ENCODE measurements at regions not wholly inside any gene's neighbourhood (a gene's known extent, or its start where the extent isn't known, plus 50 kb on each side); places are given as distances from the start of the nearest gene placed in this dataset.

DNA sequence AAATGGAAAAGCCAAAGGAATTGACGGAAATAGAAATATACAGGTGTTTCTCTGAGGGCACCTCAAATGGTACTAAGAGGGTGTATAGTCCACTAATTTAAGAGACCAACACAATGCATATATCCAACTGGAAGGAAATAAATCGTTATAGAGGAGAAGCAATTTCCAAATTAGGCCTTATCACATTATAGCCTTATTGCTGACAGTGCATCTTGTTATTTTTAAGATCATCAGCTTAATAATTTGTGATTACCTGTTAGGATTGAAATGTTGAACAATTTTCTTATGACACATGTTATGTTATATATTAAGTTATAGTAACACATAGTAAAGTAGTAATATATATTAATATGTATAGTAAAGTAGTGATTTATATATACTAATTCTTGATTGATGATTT is 915.7 kb upstream of the PCDH9 start:
- Histone ChIP-seq H3K9me3 (ENCODE audit: low read length) (no peaks in the 10 kb centered on the region), H3K36me3 (ENCODE audit: insufficient read depth, low read length) (no peaks in the 10 kb centered on the region), H2AFZ (ENCODE audit: low read depth, low read length) (no peak overlapping the region), H3K27me3 (ENCODE audit: insufficient read depth, low read length) (no peaks in the 10 kb centered on the region), H3K4me1 (ENCODE audit: insufficient read depth, low read length) (no peaks in the 10 kb centered on the region), H3K4me3 (ENCODE audit: low read length) (no peak overlapping the region)

DNA sequence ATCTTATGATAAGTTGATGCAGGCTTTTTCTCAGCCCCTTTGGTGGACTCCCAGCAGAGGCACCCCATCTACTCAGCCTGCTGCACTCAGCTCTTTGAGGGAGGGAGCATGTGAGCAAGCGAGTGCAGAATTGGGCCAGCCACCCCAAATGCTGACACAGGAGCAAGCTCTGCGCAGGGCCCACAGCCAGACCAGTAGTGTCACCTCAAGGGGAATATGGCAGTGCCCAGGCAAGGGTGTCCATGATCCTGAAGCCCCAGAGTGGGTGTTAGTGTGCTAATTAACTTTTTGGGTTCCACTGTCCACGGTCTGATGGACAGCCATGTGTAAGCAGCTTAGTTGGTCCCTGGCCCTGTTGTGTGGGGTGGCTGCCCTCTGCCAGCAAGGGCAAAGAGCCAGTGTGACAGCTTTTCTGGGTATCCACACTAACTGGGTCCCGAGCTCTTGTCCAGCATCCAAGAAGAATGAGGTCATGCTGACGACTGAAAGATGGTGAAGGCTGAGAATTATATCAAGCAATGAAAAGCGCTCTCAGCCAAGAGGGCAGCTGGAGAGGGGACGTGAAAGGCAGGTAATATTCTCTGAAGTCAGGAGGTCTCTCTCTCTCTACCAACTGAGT is 898.3 kb upstream of the PCDH9 start:
- Histone ChIP-seq H3K4me3 (ENCODE audit: low read length) (no peak overlapping the region), H3K4me1 (ENCODE audit: insufficient read depth, low read length) (no peaks in the 10 kb centered on the region), H3K9me3 (ENCODE audit: low read length) (no peaks in the 10 kb centered on the region), H3K36me3 (ENCODE audit: insufficient read depth, low read length) (no peaks in the 10 kb centered on the region), H2AFZ (ENCODE audit: low read depth, low read length) (no peak overlapping the region), H3K27me3 (ENCODE audit: insufficient read depth, low read length) (no peaks in the 10 kb centered on the region)

DNA sequence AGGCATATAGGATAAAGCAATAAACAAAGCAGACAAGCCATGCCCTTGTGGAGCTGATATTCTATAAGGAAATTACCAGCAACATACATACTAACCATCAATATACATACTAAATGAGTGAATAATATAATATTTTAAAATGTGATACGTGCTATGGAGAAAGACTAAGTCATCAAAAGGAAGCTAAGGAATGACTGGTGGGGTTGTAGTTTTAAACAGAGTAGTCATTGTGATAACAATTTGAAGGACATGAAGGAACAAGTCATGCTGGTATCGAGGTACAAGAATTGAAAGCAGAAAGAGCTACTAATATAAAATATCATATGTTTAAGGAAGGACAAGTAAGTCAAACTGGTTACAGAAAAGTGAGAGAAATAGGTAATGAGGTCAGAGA is 894.9 kb upstream of the PCDH9 start:
- Histone ChIP-seq H3K4me1 (ENCODE audit: insufficient read depth, low read length) (no peaks in the 10 kb centered on the region), H3K36me3 (ENCODE audit: insufficient read depth, low read length) (no peaks in the 10 kb centered on the region), H3K27me3 (ENCODE audit: insufficient read depth, low read length) (no peaks in the 10 kb centered on the region), H2AFZ (ENCODE audit: low read depth, low read length) (no peak overlapping the region), H3K9me3 (ENCODE audit: low read length) (no peaks in the 10 kb centered on the region), H3K4me3 (ENCODE audit: low read length) (no peak overlapping the region)

DNA sequence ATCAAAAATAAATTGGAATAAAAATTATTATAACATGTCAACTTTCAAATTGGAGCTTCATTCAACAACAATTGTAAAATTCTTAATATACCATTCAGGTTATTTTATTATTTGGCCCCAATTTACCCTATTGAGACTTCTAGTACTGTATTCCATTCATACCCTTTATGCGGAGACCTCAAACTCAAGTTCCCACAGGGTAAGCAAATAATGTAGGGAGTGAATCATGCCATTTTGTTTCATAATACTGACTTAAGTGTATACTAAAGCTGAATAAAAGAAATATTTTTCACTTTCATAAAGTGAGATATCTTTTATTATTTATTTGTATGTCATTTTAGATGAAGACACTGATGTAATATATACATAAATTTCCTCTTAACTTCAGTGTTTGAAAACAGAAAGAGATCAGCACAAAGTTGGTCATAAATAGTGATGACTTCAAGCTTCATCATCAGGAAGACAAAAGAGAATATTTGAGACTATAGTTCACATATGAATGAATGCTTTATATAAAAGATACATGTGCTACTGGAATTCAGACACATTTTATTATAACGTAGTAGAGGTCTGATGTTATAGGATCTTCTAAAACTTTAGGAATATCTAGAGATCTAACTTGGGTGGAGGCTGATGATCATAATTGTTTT is 894.4 kb upstream of the PCDH9 start:
- no peaks in the 10 kb centered on the region for H3K27me3 ChIP-seq (ENCODE audit: insufficient read depth, low read length)
- no peaks in the 10 kb centered on the region for H3K36me3 ChIP-seq (ENCODE audit: insufficient read depth, low read length)
- no peaks in the 10 kb centered on the region for H3K4me1 ChIP-seq (ENCODE audit: insufficient read depth, low read length)
- no peak overlapping the region for H2AFZ ChIP-seq (ENCODE audit: low read depth, low read length)
- no peak overlapping the region for H3K4me3 ChIP-seq (ENCODE audit: low read length)
- no peaks in the 10 kb centered on the region for H3K9me3 ChIP-seq (ENCODE audit: low read length)

DNA sequence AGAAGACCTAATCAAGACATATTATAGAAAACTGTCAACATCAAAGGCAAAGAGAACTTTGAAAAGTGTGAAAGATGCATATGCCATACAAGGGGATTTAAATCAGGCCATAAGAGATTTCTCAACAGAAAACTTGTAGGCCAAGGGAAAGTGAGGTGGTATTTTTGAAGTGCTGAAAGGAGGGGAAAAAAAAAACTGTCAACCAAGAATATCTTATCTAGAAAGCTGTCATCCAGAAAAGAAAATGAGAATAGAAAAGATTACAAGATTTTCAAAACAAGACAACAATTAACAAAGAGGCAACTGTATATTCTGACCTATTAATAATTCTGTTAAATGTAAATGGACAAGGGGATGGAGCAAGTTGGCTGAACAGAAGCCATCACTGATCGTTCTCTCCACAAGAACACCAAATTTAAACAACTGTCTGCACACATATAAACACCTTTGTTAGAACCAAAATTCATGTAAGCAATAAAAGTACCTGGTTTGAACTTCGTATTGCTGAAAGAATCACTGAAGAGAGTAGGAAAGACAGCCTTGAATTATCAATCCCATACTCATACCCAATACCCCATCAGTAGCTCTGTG is 880.1 kb upstream of the PCDH9 start:
- peaks cover 4% of the 10 kb centered on the region for H3K9me3 ChIP-seq (ENCODE audit: low read length)
- H3K4me3 ChIP-seq (ENCODE audit: low read length) = no peak overlapping the region
- H3K27me3 ChIP-seq (ENCODE audit: insufficient read depth, low read length) = no peaks in the 10 kb centered on the region
- H3K4me1 ChIP-seq (ENCODE audit: insufficient read depth, low read length) = no peaks in the 10 kb centered on the region
- H2AFZ ChIP-seq (ENCODE audit: low read depth, low read length) = no peak overlapping the region
- H3K36me3 ChIP-seq (ENCODE audit: insufficient read depth, low read length) = no peaks in the 10 kb centered on the region

DNA sequence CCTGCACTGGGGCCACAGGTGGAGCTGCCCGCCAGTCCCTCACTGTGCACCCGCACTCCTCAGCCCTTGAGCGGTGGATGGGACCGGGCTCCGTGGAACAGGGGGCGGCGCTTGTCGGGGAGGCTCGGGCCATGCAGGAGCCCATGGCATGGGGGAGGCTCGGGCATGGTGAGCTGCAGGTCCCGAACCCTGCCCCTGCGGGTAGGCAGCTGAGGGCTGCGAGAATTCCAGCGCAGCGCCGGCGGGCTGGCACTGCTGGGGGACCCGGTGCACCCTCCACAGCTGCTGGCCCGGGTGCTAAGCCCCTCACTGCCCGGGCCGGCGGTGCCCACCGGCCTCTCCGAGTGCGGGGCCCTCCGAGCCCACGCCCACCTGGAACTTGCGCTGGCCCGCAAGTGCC is 877.5 kb upstream of the PCDH9 start:
- Histone ChIP-seq H3K4me1 (ENCODE audit: insufficient read depth, low read length) (no peaks in the 10 kb centered on the region), H3K4me3 (ENCODE audit: low read length) (no peak overlapping the region), H3K27me3 (ENCODE audit: insufficient read depth, low read length) (no peaks in the 10 kb centered on the region), H2AFZ (ENCODE audit: low read depth, low read length) (no peak overlapping the region), H3K9me3 (ENCODE audit: low read length) (peaks cover 4% of the 10 kb centered on the region), H3K36me3 (ENCODE audit: insufficient read depth, low read length) (no peaks in the 10 kb centered on the region)

DNA sequence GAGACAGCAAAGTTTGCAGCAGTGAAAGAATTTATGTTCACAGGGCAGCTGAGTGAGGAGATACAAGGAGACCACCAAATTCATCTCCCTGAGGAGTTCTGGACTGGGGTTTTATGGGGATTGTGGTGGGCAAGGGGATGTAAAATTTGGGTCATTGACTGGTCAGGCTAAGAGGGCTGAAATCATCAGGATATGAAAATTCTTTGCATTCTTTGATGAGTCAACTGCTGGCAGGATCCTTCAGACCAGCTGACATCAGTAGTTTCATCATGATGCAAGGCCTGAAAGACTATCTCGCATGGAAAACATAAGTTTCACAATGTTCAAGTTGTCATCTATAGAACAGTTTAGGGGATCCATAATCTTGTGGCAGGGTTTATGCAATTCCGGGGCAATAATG is 869.5 kb upstream of the PCDH9 start:
- no peaks in the 10 kb centered on the region for H3K27me3 ChIP-seq (ENCODE audit: insufficient read depth, low read length)
- no peaks in the 10 kb centered on the region for H3K36me3 ChIP-seq (ENCODE audit: insufficient read depth, low read length)
- no peaks in the 10 kb centered on the region for H3K9me3 ChIP-seq (ENCODE audit: low read length)
- H3K4me1 ChIP-seq (ENCODE audit: insufficient read depth, low read length) = no peaks in the 10 kb centered on the region
- no peak overlapping the region for H3K4me3 ChIP-seq (ENCODE audit: low read length)
- no peak overlapping the region for H2AFZ ChIP-seq (ENCODE audit: low read depth, low read length)

DNA sequence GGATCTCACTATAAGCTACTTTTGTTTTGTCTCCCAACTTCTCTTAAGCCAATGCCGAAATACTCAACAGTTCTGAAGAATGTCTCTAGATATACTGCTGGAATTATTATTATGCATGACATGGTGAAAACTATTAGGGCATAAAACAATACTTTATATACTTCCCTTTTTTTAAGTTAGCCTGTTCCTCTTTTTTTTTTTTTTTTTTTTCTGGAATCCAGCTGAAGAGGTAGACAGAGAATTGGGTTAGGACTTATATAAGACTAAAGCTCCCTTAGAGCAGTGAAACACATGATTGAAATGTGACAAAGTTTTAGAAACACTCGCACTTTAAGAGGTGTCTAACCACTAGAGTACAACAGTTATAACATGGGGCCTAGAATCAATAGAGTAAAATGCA is 850.9 kb upstream of the PCDH9 start:
- no peaks in the 10 kb centered on the region for H3K27me3 ChIP-seq (ENCODE audit: insufficient read depth, low read length)
- H2AFZ ChIP-seq (ENCODE audit: low read depth, low read length) = no peak overlapping the region
- H3K4me3 ChIP-seq (ENCODE audit: low read length) = no peak overlapping the region
- no peaks in the 10 kb centered on the region for H3K9me3 ChIP-seq (ENCODE audit: low read length)
- H3K36me3 ChIP-seq (ENCODE audit: insufficient read depth, low read length) = no peaks in the 10 kb centered on the region
- H3K4me1 ChIP-seq (ENCODE audit: insufficient read depth, low read length) = no peaks in the 10 kb centered on the region

DNA sequence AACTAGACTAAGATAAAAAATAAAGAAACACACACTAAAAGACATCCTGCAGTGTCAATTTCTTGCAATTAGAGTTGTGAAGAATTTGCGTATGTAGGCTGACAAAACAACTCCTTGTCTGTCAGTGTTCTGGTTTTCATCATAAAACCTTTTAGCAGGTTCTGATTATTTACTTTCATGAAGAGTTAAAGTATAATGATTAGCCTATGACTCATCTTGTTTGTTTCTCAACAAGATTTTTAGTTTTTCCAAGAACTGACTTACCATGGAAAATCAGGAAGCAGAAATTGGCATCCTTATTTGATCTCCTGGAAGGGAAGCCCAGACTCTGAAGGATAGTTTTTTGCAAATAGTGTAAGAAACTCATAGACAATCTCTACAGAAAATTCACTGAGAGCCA is 848.7 kb upstream of the PCDH9 start:
- H3K9me3 ChIP-seq (ENCODE audit: low read length) = no peaks in the 10 kb centered on the region
- no peaks in the 10 kb centered on the region for H3K36me3 ChIP-seq (ENCODE audit: insufficient read depth, low read length)
- H3K27me3 ChIP-seq (ENCODE audit: insufficient read depth, low read length) = no peaks in the 10 kb centered on the region
- H3K4me3 ChIP-seq (ENCODE audit: low read length) = no peak overlapping the region
- no peak overlapping the region for H2AFZ ChIP-seq (ENCODE audit: low read depth, low read length)
- H3K4me1 ChIP-seq (ENCODE audit: insufficient read depth, low read length) = no peaks in the 10 kb centered on the region

DNA sequence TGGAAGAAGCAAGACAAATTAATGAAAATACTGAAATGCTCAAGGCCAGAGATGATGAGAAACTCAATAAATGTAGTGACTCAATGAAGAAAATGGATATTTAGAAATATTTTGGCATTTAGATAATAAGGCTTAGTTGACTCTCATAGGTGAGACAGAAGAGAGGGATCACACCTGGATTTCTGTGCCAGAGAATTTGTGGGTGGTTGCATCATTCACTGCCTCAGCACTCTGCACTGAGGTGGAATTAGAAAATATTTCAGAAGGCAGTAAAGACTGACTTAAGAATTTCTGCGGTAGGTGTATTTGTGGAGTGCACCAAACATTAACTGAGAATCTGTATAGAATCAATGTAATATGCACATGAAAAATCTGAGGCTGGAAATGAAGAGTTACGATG is 848.3 kb upstream of the PCDH9 start:
- Histone ChIP-seq H3K9me3 (ENCODE audit: low read length) (no peaks in the 10 kb centered on the region), H3K36me3 (ENCODE audit: insufficient read depth, low read length) (no peaks in the 10 kb centered on the region), H3K27me3 (ENCODE audit: insufficient read depth, low read length) (no peaks in the 10 kb centered on the region), H3K4me3 (ENCODE audit: low read length) (no peak overlapping the region), H2AFZ (ENCODE audit: low read depth, low read length) (no peak overlapping the region), H3K4me1 (ENCODE audit: insufficient read depth, low read length) (no peaks in the 10 kb centered on the region)

DNA sequence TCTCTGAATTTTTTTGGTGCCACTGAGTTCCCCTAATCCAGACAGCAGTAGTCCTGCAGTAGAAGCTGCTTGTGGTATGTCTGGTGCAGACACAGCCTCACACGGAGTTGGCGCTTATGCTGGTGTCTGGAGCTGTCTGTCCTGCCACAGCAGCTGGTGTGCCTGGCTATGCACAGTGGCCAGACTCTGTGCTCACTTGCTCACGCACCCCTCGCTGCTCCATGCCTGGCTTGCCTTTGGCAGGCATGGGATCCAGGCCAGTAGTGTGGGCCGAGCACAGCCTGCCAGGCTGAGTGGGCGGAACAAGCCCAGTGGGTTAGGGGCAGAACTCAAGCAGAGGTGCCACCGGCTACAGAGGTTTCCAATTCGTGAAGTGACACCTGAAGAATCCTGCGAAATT is 845.9 kb upstream of the PCDH9 start:
- Histone ChIP-seq H3K4me3 (ENCODE audit: low read length) (no peak overlapping the region), H3K9me3 (ENCODE audit: low read length) (no peaks in the 10 kb centered on the region), H3K27me3 (ENCODE audit: insufficient read depth, low read length) (no peaks in the 10 kb centered on the region), H3K36me3 (ENCODE audit: insufficient read depth, low read length) (no peaks in the 10 kb centered on the region), H3K4me1 (ENCODE audit: insufficient read depth, low read length) (no peaks in the 10 kb centered on the region), H2AFZ (ENCODE audit: low read depth, low read length) (no peak overlapping the region)

DNA sequence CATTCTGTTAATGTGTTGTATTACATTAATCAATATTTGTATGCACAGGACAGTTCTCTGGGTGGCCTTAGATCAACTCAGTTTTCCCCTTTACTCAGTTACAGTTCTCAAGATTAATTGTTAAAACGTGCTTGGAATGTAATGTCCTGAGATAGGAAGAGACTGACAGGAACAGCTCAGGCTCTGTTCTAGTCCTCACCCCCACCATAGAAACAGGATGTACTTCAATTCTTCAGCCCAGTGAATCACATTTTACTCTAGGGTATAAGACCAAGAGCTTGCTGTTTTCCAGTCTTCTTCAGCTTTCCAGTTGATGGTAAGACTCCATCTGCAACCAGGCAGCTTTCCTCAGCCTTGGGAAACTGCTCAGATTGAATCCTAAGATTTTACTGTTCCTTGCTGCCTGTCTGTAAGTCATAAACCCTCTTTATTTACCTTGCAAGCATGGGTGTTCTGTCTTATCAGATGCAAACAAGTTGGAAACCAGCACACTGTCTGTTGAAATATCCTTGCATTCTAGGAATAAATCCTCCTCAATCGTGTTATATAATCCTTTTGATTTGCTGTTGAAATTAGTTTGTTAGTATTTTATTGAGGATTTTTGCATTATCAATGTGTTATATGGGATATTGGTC is 836.9 kb upstream of the PCDH9 start:
- Histone ChIP-seq H3K4me3 (ENCODE audit: low read length) (no peak overlapping the region), H3K27me3 (ENCODE audit: insufficient read depth, low read length) (no peaks in the 10 kb centered on the region), H3K4me1 (ENCODE audit: insufficient read depth, low read length) (no peaks in the 10 kb centered on the region), H3K36me3 (ENCODE audit: insufficient read depth, low read length) (no peaks in the 10 kb centered on the region), H3K9me3 (ENCODE audit: low read length) (no peaks in the 10 kb centered on the region), H2AFZ (ENCODE audit: low read depth, low read length) (no peak overlapping the region)

DNA sequence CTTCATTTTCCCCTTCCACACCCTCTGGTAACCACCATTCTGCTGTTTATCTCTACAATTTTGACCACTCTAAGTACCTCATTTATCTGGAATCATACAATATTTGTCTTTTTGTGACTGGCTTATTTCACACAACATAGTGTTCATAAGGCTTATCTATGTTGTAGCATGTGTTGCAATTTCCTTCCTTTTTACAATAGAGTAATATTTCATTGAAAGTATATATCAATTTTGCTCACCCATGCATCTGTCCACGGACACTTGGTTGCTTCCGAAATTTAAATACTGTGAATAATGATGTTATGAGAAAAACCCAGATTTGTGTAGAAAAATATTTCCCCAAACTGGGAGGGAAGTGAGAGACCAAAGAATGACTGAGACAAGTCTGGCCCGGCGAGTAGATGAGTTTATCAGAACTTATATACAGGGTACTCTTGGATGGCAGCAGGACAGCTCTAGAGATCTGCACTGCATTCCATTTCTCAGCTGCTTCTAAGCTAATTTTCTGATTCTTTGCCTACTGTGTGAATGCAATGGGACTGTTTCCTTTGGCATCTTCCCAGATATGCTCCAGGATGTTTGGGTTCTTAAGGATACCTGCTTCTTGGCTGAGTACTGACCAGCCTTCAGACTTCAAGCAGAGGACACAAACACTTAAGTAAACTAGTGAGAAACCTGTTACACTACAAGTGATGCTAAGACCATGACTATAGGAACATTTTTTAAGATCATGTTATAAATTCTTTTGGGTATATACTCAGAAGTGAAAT is 834.0 kb upstream of the PCDH9 start:
- Histone ChIP-seq H3K27me3 (ENCODE audit: insufficient read depth, low read length) (no peaks in the 10 kb centered on the region), H3K9me3 (ENCODE audit: low read length) (no peaks in the 10 kb centered on the region), H3K4me1 (ENCODE audit: insufficient read depth, low read length) (no peaks in the 10 kb centered on the region), H3K36me3 (ENCODE audit: insufficient read depth, low read length) (no peaks in the 10 kb centered on the region), H3K4me3 (ENCODE audit: low read length) (no peak overlapping the region), H2AFZ (ENCODE audit: low read depth, low read length) (no peak overlapping the region)

Measured in neuron (in vitro differentiated cells).